HepG2 (cell line): ENCODE measurements at regions not wholly inside any gene's neighbourhood (a gene's known extent, or its start where the extent isn't known, plus 50 kb on each side); places are given as distances from the start of the nearest gene placed in this dataset.

Source experiments
- CBX2 ChIP-seq, 2 experiments: fragments of 200-600 bp in 1 of 2; sonication (generic); formaldehyde crosslinking in 1 of 2; IDR thresholded peaks; 2 replicates each; pipeline versions ENCODE4 v1.7.0 to v1.8.1; 2018 to 2022; ENCODE audit warnings: low read depth in 2 of 2, low read length in 1 of 2, mild to moderate bottlenecking in 1 of 2, missing genetic modification reagents in 1 of 2
- FOXA3 ChIP-seq: IDR thresholded peaks from 2 replicates; pipeline ENCODE4 v1.6.1; 2016; ENCODE audit warnings: missing genetic modification reagents, missing compliant biosample characterization
- HOXA9 ChIP-seq: sonication (generic); formaldehyde crosslinking; IDR thresholded peaks from 2 replicates; pipeline ENCODE4 v1.8.1; 2022; ENCODE audit warnings: missing genetic modification reagents, mild to moderate bottlenecking, moderate library complexity, borderline replicate concordance
- KLF16 ChIP-seq, 2 experiments: sonication (generic) in 1 of 2; formaldehyde crosslinking in 1 of 2; IDR thresholded peaks; 2 replicates each; pipeline versions ENCODE4 v1.6.1 to v1.8.0; 2016 to 2023; ENCODE audit warnings: missing genetic modification reagents in 2 of 2, missing compliant biosample characterization in 1 of 2
- MTA1 ChIP-seq: sonication (generic); formaldehyde crosslinking; IDR thresholded peaks from 2 replicates; pipeline ENCODE4 v1.4.0; 2020; ENCODE audit warnings: missing genetic modification reagents, mild to moderate bottlenecking, borderline replicate concordance
- NAIF1 ChIP-seq: sonication (generic); formaldehyde crosslinking; IDR thresholded peaks from 2 replicates; pipeline ENCODE4 v1.5.0; 2020; ENCODE audit warnings: mild to moderate bottlenecking, missing genetic modification reagents, borderline replicate concordance
- PPARG ChIP-seq: conservative IDR thresholded peaks from 2 replicates; pipeline ENCODE4 v1.6.1; 2016; ENCODE audit warnings: missing biosample characterization, missing genetic modification reagents
- TOE1 ChIP-seq: sonication (generic); formaldehyde crosslinking; IDR thresholded peaks from 2 replicates; pipeline ENCODE4 v1.4.0; 2020; ENCODE audit warnings: mild to moderate bottlenecking, missing genetic modification reagents
- XRCC5 ChIP-seq: fragments of 200-400 bp; formaldehyde crosslinking; optimal IDR thresholded peaks from 2 replicates; pipeline ENCODE3; 2017; ENCODE audit warnings: mild to moderate bottlenecking, low read length
- ZIK1 ChIP-seq: sonication (generic); formaldehyde crosslinking; IDR thresholded peaks from 2 replicates; pipeline ENCODE4 v1.5.0; 2020; ENCODE audit warnings: mild to moderate bottlenecking, low read depth, missing genetic modification reagents, borderline replicate concordance
- ZNF143 ChIP-seq: sonication (generic); formaldehyde crosslinking; IDR thresholded peaks from 2 replicates; pipeline ENCODE4 v1.4.0; 2020; ENCODE audit warnings: missing genetic modification reagents
- ZNF20 ChIP-seq: sonication (generic); formaldehyde crosslinking; IDR thresholded peaks from 2 replicates; pipeline ENCODE4 v1.4.0; 2020; ENCODE audit warnings: mild to moderate bottlenecking, moderate library complexity, missing genetic modification reagents
- ZNF354B ChIP-seq: sonication (generic); formaldehyde crosslinking; IDR thresholded peaks from 2 replicates; pipeline ENCODE4 v1.8.0; 2022; ENCODE audit warnings: mild to moderate bottlenecking, missing genetic modification reagents
- ZNF44 ChIP-seq: sonication (generic); formaldehyde crosslinking; IDR thresholded peaks from 2 replicates; pipeline ENCODE4 v1.5.1; 2020; ENCODE audit warnings: mild to moderate bottlenecking, missing genetic modification reagents
- ZNF460 ChIP-seq: sonication (generic); formaldehyde crosslinking; IDR thresholded peaks from 2 replicates; pipeline ENCODE4 v1.5.1; 2020; ENCODE audit warnings: missing genetic modification reagents, mild to moderate bottlenecking, borderline replicate concordance
- ZNF672 ChIP-seq: sonication (generic); formaldehyde crosslinking; IDR thresholded peaks from 2 replicates; pipeline ENCODE4 v1.8.1; 2022; ENCODE audit warnings: missing genetic modification reagents
- ZNF775 ChIP-seq: sonication (generic); formaldehyde crosslinking; IDR thresholded peaks from 2 replicates; pipeline ENCODE4 v1.4.0; 2020; ENCODE audit warnings: missing genetic modification reagents, mild to moderate bottlenecking, moderate library complexity, borderline replicate concordance
- ZSCAN21 ChIP-seq: sonication (generic); formaldehyde crosslinking; IDR thresholded peaks from 2 replicates; pipeline ENCODE4 v1.8.0; 2022; ENCODE audit warnings: mild to moderate bottlenecking, missing genetic modification reagents, moderate library complexity, borderline replicate concordance
- TF ChIP-seq, protein P1 (sequence below): sonication (generic); formaldehyde crosslinking; IDR thresholded peaks from 2 replicates; pipeline ENCODE4 v1.4.0; 2020; ENCODE audit warnings: mild to moderate bottlenecking, missing genetic modification reagents
- TF ChIP-seq, protein P2 (sequence below): sonication (generic); formaldehyde crosslinking; IDR thresholded peaks from 2 replicates; pipeline ENCODE4 v1.4.0; 2020; ENCODE audit warnings: low read depth, missing genetic modification reagents
- TF ChIP-seq, protein P3 (sequence below): sonication (generic); formaldehyde crosslinking; IDR thresholded peaks from 2 replicates; pipeline ENCODE4 v1.4.0; 2020; ENCODE audit warnings: low read depth, mild to moderate bottlenecking, missing genetic modification reagents
- TF ChIP-seq, protein P4 (sequence below): sonication (generic); formaldehyde crosslinking; IDR thresholded peaks from 2 replicates; pipeline ENCODE4 v1.4.0; 2020; ENCODE audit warnings: mild to moderate bottlenecking, low read depth, missing genetic modification reagents

DNA sequence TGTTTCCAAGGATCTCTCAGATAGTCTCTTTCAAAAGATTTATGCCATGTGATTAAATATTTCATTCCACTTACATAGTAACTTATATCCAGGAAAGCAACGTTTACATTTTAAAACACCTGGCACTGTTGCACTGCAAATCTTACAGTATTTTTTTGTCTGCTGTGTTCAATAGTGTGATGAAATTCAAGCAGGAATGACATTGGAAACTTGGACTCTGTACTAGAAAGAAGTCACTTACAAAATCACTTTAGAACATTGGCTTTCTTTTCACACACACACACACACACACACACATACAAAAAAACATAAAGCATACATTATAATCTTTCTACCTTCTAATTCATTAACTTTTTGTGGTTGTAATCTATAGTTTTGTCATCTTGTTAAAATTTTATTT is 66.2 kb upstream of the USP15 start (continued):
- TF ChIP-seq NAIF1 (CRISPR knock-in tag) = no peak
- TF ChIP-seq, protein P1, sequence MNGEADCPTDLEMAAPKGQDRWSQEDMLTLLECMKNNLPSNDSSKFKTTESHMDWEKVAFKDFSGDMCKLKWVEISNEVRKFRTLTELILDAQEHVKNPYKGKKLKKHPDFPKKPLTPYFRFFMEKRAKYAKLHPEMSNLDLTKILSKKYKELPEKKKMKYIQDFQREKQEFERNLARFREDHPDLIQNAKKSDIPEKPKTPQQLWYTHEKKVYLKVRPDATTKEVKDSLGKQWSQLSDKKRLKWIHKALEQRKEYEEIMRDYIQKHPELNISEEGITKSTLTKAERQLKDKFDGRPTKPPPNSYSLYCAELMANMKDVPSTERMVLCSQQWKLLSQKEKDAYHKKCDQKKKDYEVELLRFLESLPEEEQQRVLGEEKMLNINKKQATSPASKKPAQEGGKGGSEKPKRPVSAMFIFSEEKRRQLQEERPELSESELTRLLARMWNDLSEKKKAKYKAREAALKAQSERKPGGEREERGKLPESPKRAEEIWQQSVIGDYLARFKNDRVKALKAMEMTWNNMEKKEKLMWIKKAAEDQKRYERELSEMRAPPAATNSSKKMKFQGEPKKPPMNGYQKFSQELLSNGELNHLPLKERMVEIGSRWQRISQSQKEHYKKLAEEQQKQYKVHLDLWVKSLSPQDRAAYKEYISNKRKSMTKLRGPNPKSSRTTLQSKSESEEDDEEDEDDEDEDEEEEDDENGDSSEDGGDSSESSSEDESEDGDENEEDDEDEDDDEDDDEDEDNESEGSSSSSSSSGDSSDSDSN = no peak
- no peak for TF ChIP-seq CBX2 (IDR thresholded peaks at IDR 0.05; ENCODE audit: low read depth, low read length)
- TF ChIP-seq CBX2 (CRISPR knock-in tag; IDR thresholded peaks at IDR 0.05; ENCODE audit: low read depth) = no peak
- TF ChIP-seq ZSCAN21 (CRISPR knock-in tag) = no peak
- TF ChIP-seq ZNF460 (CRISPR knock-in tag) = no peak
- TF ChIP-seq, protein P2, sequence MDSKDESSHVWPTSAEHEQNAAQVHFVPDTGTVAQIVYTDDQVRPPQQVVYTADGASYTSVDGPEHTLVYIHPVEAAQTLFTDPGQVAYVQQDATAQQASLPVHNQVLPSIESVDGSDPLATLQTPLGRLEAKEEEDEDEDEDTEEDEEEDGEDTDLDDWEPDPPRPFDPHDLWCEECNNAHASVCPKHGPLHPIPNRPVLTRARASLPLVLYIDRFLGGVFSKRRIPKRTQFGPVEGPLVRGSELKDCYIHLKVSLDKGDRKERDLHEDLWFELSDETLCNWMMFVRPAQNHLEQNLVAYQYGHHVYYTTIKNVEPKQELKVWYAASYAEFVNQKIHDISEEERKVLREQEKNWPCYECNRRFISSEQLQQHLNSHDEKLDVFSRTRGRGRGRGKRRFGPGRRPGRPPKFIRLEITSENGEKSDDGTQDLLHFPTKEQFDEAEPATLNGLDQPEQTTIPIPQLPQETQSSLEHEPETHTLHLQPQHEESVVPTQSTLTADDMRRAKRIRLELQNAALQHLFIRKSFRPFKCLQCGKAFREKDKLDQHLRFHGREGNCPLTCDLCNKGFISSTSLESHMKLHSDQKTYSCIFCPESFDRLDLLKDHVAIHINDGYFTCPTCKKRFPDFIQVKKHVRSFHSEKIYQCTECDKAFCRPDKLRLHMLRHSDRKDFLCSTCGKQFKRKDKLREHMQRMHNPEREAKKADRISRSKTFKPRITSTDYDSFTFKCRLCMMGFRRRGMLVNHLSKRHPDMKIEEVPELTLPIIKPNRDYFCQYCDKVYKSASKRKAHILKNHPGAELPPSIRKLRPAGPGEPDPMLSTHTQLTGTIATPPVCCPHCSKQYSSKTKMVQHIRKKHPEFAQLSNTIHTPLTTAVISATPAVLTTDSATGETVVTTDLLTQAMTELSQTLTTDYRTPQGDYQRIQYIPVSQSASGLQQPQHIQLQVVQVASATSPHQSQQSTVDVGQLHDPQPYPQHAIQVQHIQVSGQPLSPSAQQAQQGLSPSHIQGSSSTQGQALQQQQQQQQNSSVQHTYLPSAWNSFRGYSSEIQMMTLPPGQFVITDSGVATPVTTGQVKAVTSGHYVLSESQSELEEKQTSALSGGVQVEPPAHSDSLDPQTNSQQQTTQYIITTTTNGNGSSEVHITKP (CRISPR knock-in tag) = no peak
- no peak for TF ChIP-seq TOE1 (CRISPR knock-in tag)
- TF ChIP-seq ZIK1 (CRISPR knock-in tag) = no peak
- TF ChIP-seq ZNF775 = no peak
- TF ChIP-seq ZNF672 (CRISPR knock-in tag) = no peak
- TF ChIP-seq MTA1 = no peak
- TF ChIP-seq HOXA9 (CRISPR knock-in tag) = no peak
- no peak for TF ChIP-seq ZNF143
- no peak for TF ChIP-seq XRCC5
- TF ChIP-seq, protein P3, sequence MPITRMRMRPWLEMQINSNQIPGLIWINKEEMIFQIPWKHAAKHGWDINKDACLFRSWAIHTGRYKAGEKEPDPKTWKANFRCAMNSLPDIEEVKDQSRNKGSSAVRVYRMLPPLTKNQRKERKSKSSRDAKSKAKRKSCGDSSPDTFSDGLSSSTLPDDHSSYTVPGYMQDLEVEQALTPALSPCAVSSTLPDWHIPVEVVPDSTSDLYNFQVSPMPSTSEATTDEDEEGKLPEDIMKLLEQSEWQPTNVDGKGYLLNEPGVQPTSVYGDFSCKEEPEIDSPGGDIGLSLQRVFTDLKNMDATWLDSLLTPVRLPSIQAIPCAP (CRISPR knock-in tag) = no peak
- no peak for TF ChIP-seq ZNF20 (CRISPR knock-in tag)
- TF ChIP-seq ZNF44 (CRISPR knock-in tag) = no peak
- TF ChIP-seq ZNF354B (CRISPR knock-in tag) = no peak
- 0 out of 4 replicates have a peak, but pooled peaks of 1 of the 2 experiments have one; percentile 21 for TF ChIP-seq KLF16 (CRISPR knock-in tag; IDR thresholded peaks at IDR 0.05)
- TF ChIP-seq PPARG (CRISPR knock-in tag) = no peak
- 0 out of 2 replicates have a peak, but pooled peaks have one; percentile 15 for TF ChIP-seq FOXA3 (CRISPR knock-in tag)
- TF ChIP-seq, protein P4, sequence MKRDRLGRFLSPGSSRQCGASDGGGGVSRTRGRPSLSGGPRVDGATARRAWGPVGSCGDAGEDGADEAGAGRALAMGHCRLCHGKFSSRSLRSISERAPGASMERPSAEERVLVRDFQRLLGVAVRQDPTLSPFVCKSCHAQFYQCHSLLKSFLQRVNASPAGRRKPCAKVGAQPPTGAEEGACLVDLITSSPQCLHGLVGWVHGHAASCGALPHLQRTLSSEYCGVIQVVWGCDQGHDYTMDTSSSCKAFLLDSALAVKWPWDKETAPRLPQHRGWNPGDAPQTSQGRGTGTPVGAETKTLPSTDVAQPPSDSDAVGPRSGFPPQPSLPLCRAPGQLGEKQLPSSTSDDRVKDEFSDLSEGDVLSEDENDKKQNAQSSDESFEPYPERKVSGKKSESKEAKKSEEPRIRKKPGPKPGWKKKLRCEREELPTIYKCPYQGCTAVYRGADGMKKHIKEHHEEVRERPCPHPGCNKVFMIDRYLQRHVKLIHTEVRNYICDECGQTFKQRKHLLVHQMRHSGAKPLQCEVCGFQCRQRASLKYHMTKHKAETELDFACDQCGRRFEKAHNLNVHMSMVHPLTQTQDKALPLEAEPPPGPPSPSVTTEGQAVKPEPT (CRISPR knock-in tag) = no peak
